OCI-LY1 (cell line): ENCODE measurements at regions not wholly inside any gene's neighbourhood (a gene's known extent, or its start where the extent isn't known, plus 50 kb on each side); places are given as distances from the start of the nearest gene placed in this dataset.

ENCODE experiments used
- H2AFZ ChIP-seq: fragments of 200-600 bp; sonication (generic), shearing (Covaris generic); 2 replicates; pipeline ENCODE4 v1.6.0; 2014; ENCODE audit warnings: antibody characterized with exemption, mild to moderate bottlenecking, low read length
- H3F3A ChIP-seq: fragments of 200-600 bp; sonication (generic), shearing (Covaris generic); 2 replicates; pipeline ENCODE4 v1.6.0; 2014; ENCODE audit warnings: mild to moderate bottlenecking, antibody characterized with exemption, low read length, moderate library complexity; ENCODE audit not compliant: insufficient read depth
- H3K27ac ChIP-seq: fragments of 200-600 bp; sonication (generic); 2 replicates; pipeline ENCODE4 v1.5.1; 2014; ENCODE audit warnings: low read length, mixed run types, mild to moderate bottlenecking, low read depth; ENCODE audit not compliant: poor library complexity, severe bottlenecking
- H3K27me3 ChIP-seq: fragments of 200-600 bp; sonication (generic); 2 replicates; pipeline ENCODE4 v1.6.0; 2014; ENCODE audit warnings: antibody characterized with exemption, mild to moderate bottlenecking, low read length, moderate library complexity; ENCODE audit not compliant: insufficient read depth
- H3K36me3 ChIP-seq: fragments of 200-600 bp; sonication (generic); 2 replicates; pipeline ENCODE4 v1.6.1; 2014; ENCODE audit warnings: mild to moderate bottlenecking, antibody characterized with exemption, low read length, moderate library complexity, mixed read lengths; ENCODE audit not compliant: insufficient read depth
- H3K4me1 ChIP-seq: fragments of 200-600 bp; sonication (generic); 2 replicates; pipeline ENCODE4 v1.5.1; 2014; ENCODE audit warnings: mild to moderate bottlenecking, low read length, moderate library complexity; ENCODE audit not compliant: insufficient read depth, severe bottlenecking
- H3K4me2 ChIP-seq: fragments of 200-600 bp; sonication (generic), shearing (Covaris generic); 2 replicates; pipeline ENCODE4 v1.6.1; 2014; ENCODE audit warnings: low read length
- H3K4me3 ChIP-seq: fragments of 200-600 bp; sonication (generic); 2 replicates; pipeline ENCODE4 v1.5.1; 2014; ENCODE audit warnings: low read length, low read depth, mild to moderate bottlenecking, mixed read lengths; ENCODE audit not compliant: poor library complexity, severe bottlenecking
- H3K79me2 ChIP-seq: fragments of 200-600 bp; shearing (Covaris generic); 2 replicates; pipeline ENCODE4 v1.6.1; 2016; ENCODE audit warnings: mixed run types, low read length, mixed read lengths; ENCODE audit not compliant: insufficient read depth
- H3K9ac ChIP-seq: fragments of 200-600 bp; sonication (generic), shearing (Covaris generic); 2 replicates; pipeline ENCODE4 v1.6.1; 2014; ENCODE audit warnings: mild to moderate bottlenecking, low read length, mixed read lengths
- H3K9me2 ChIP-seq: fragments of 200-600 bp; sonication (generic), shearing (Covaris generic); 2 replicates; pipeline ENCODE4 v1.6.1; 2014; ENCODE audit warnings: low read depth, mild to moderate bottlenecking, low read length, mixed read lengths
- H3K9me3 ChIP-seq: fragments of 200-600 bp; shearing (Covaris generic); 2 replicates; pipeline ENCODE4 v1.6.1; 2014; ENCODE audit warnings: low read length, mixed read lengths
- H4K20me1 ChIP-seq: fragments of 200-600 bp; sonication (generic), shearing (Covaris generic); 2 replicates; pipeline ENCODE4 v1.6.0; 2016; ENCODE audit warnings: mild to moderate bottlenecking, low read length; ENCODE audit not compliant: insufficient read depth
- EZH2 ChIP-seq: fragments of 200-600 bp; sonication (generic), shearing (Covaris generic); IDR thresholded peaks from 2 replicates; pipeline ENCODE4 v1.8.0; 2017; ENCODE audit warnings: borderline replicate concordance, mixed run types, mild to moderate bottlenecking, antibody characterized with exemption, low read length, moderate library complexity, mixed read lengths
- TF ChIP-seq, protein P1 (sequence below): fragments of 200-600 bp; sonication (generic), shearing (Covaris generic); IDR thresholded peaks from 2 replicates; pipeline ENCODE4 v1.5.1; 2017; ENCODE audit warnings: mild to moderate bottlenecking, antibody characterized with exemption, low read length, moderate library complexity, mixed read lengths

DNA sequence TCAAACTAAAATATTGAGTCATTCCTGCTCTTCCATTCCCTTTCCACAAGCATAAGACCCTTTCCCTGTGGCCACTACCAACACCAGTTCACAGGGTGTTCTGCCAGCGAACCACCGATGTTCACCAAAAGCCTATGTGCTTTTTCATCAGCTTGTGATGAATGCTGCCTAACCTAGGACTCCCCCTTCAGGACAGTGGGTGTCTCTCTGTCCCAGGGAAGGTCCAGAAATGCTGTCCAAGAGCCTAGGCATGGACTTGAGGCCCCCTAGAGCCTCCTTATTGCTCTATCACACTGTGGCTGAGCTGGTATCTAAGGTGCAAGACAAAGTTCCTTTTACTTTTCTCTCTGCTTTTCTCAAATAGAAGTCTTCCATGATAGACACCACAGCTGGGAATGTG is 1015.6 kb downstream of the PCDH19 start:
- H3K9me2 ChIP-seq = no peaks in the 10 kb centered on the region
- no peak overlapping the region for H3K4me2 ChIP-seq
- TF ChIP-seq EZH2 = no peak
- TF ChIP-seq, protein P1, sequence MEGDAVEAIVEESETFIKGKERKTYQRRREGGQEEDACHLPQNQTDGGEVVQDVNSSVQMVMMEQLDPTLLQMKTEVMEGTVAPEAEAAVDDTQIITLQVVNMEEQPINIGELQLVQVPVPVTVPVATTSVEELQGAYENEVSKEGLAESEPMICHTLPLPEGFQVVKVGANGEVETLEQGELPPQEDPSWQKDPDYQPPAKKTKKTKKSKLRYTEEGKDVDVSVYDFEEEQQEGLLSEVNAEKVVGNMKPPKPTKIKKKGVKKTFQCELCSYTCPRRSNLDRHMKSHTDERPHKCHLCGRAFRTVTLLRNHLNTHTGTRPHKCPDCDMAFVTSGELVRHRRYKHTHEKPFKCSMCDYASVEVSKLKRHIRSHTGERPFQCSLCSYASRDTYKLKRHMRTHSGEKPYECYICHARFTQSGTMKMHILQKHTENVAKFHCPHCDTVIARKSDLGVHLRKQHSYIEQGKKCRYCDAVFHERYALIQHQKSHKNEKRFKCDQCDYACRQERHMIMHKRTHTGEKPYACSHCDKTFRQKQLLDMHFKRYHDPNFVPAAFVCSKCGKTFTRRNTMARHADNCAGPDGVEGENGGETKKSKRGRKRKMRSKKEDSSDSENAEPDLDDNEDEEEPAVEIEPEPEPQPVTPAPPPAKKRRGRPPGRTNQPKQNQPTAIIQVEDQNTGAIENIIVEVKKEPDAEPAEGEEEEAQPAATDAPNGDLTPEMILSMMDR = no peak
- H3K9me3 ChIP-seq = no peaks in the 10 kb centered on the region
- H3F3A ChIP-seq = no peaks in the 10 kb centered on the region
- H3K4me3 ChIP-seq = no peak overlapping the region
- H3K27me3 ChIP-seq = no peaks in the 10 kb centered on the region
- no peaks in the 10 kb centered on the region for H3K79me2 ChIP-seq
- no peaks in the 10 kb centered on the region for H3K4me1 ChIP-seq
- no peak overlapping the region for H3K27ac ChIP-seq
- no peaks in the 10 kb centered on the region for H3K36me3 ChIP-seq
- no peak overlapping the region for H3K9ac ChIP-seq
- H2AFZ ChIP-seq = no peak overlapping the region
- H4K20me1 ChIP-seq = no peaks in the 10 kb centered on the region

DNA sequence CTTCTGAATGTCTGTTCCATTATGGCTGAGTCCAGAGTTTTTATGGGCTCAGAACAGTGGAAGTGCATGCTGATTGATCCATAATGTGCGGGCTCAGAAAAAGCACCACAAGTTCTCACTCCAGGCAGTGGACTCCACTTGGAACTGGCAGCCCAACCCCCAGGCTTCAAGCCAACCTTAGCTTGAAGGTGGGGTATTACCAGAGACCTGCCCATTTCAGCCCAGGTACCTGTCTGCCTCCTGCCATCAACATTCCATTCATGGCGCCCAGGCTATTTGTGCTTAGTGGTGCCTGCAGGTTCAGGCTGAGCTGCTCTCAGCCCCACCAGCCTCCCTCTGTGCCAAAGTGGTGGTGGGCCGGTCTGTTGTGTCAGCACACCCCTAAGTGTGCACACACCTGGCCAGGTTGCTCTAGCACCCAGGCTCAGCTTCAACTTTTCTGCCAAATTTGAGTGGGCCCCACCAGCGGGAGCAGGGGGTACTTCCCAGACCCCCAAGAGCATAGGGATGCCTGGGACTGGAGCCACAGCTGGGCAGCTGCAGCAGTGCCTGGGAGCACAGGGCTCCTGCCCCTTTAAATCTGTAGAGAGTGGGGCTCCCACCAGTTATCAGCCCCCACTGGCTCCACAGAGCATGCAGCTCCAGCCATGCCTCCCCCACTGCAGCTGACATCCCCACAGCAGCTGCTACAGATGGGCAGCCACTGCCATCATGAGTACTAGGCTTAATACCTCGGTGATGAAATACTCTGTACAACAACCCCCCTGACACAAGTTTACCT is 1025.3 kb downstream of the PCDH19 start:
- H3K27me3 ChIP-seq = no peaks in the 10 kb centered on the region
- H3K9me3 ChIP-seq = no peaks in the 10 kb centered on the region
- no peaks in the 10 kb centered on the region for H3K79me2 ChIP-seq
- H3K4me2 ChIP-seq = no peak overlapping the region
- no peak overlapping the region for H2AFZ ChIP-seq
- TF ChIP-seq, protein P1 = no peak
- no peak for TF ChIP-seq EZH2
- H3K4me3 ChIP-seq = no peak overlapping the region
- H3K4me1 ChIP-seq = no peaks in the 10 kb centered on the region
- no peaks in the 10 kb centered on the region for H4K20me1 ChIP-seq
- no peaks in the 10 kb centered on the region for H3K36me3 ChIP-seq
- H3F3A ChIP-seq = no peaks in the 10 kb centered on the region
- H3K9me2 ChIP-seq = no peaks in the 10 kb centered on the region
- H3K27ac ChIP-seq = no peak overlapping the region
- H3K9ac ChIP-seq = no peak overlapping the region

DNA sequence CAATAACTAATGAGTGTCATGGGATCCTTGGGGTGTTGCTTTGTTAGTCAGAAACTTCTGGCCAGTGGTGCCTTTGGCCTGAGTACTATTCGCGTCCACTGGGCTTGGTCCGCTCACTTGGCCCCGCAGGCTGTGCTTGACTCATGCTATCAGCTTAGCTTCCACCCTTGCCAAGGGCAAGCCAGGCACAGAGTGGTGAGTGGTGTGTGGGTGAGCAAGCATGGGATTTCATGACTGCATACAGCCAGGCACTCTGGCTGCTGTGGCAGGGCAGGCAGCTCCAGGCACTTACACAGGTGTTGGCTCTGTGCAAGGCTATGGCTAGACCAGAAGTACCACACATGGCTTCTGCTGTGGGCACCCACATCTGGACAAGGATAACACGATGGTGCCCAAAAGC is 1026.3 kb downstream of the PCDH19 start:
- no peaks in the 10 kb centered on the region for H3K9me2 ChIP-seq
- H2AFZ ChIP-seq = no peak overlapping the region
- H3K27me3 ChIP-seq = no peaks in the 10 kb centered on the region
- no peak overlapping the region for H3K27ac ChIP-seq
- H3K9ac ChIP-seq = no peak overlapping the region
- no peaks in the 10 kb centered on the region for H3F3A ChIP-seq
- H3K9me3 ChIP-seq = no peaks in the 10 kb centered on the region
- no peaks in the 10 kb centered on the region for H3K4me1 ChIP-seq
- H4K20me1 ChIP-seq = no peaks in the 10 kb centered on the region
- no peaks in the 10 kb centered on the region for H3K36me3 ChIP-seq
- no peak overlapping the region for H3K4me3 ChIP-seq
- no peak overlapping the region for H3K4me2 ChIP-seq
- no peaks in the 10 kb centered on the region for H3K79me2 ChIP-seq
- TF ChIP-seq, protein P1 = no peak
- TF ChIP-seq EZH2 = no peak
